ENCODE measurements at regions not wholly inside any gene's neighbourhood (a gene's known extent, or its start where the extent isn't known, plus 50 kb on each side); places are given as distances from the start of the nearest gene placed in this dataset.
"Not testable (repeated sequence)": the region's sequence is repeated elsewhere in the genome, so short reads cannot be mapped to it uniquely, and the experiment has no call there.

DNA sequence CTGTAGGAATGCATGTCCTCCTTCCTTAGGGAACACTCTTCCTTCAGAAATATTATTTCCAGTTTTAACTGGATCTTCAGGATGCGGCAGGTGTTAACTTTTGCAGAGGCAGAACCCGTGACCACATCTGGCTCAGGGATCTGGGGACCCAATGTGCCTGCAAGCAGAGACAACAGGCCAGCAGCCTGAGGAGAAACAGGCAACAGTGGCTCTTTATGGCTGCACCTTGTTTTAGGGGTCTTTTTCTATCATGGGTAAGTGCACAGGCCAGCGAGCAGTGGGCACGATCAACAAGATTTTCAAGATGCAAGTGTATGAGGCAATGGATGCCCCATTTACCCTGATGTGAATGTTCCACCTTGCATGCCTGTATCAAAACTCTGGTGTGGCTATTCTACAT lies 497.5 kb upstream of the KLF6 start:
- FAIRE-seq, result no peak

DNA sequence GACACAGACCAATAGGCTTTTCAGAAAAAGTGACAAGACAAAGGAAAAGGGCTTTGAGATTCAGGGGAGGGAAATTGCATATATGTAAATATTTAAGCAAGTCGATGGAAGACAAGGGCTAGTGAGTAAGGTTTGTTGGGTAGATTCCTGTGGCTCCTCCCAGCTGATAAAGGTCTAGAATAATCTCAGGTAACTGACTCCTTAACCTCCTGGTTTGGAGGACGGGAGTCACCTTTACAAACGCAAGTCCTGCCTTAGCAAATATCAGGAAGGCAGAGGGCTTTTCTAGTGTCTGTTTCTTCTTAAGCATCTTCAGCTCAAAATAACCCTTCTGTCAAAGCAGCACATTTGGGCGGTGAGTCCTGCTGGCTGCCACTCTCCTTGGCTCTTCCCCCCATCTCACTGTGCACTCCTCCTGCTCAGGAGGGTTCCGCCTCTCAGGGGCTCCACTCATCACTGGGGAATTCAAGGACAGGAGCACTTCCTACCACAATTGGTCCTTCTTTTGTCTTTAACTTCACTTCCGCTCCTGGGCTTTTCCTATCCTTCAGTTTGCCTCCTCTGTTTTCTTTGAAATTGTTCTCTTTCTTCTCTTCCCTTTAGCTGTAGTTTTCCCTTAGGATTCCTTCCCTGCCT lies 496.3 kb upstream of the KLF6 start:
- FAIRE-seq, result no peak

GRCh38 chr10:4280461-4281189 lies 495.6 kb upstream of the KLF6 start:
- FAIRE-seq, result no peak

GRCh38 chr10:4279655-4280054 lies 494.6 kb upstream of the KLF6 start:
- no peak for FAIRE-seq

DNA sequence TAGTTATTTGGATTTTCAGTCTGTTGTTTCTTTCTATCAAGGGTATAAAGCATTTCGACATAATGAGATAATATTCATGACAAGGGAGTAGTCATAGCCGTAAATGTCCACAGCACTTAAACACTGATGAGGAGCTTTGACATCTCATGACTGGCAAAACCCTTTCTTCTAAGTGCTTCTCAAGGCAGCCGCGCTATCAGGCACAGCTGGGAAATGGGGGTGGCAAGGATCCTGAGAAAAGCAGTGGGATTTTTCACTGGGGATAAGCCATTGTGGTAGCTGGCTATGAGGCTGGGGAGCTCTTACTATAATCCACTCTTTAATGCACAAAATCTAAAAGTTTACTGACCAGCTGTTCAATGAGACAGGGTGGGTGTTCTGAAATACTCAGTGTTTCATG lies 493.2 kb upstream of the KLF6 start:
- FAIRE-seq, result no peak

DNA sequence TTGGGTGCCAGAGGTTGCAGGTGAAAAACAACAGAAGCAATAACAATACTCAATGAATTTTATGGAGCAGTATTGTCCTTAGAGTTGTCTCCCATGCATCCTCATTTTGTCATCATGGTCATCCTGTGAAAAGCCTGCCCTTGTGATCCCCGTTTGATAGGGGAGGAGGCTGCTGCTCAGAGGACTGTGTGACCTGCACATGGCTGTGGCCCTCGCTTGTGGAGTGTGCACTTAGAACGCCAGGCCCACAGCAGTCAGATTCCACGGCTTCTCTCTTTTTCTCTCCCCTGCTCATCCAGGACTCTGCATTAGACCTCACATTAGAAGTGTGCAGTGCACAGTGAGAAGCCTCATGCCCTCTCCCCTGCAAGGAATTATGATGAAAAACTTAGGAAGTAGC lies 491.1 kb upstream of the KLF6 start:
- FAIRE-seq, result no peak

GRCh38 chr10:4274671-4275070 lies 489.7 kb upstream of the KLF6 start:
- not testable (repeated sequence) for FAIRE-seq

GRCh38 chr10:4271193-4271592 lies 486.2 kb upstream of the KLF6 start:
- no peak for FAIRE-seq

DNA sequence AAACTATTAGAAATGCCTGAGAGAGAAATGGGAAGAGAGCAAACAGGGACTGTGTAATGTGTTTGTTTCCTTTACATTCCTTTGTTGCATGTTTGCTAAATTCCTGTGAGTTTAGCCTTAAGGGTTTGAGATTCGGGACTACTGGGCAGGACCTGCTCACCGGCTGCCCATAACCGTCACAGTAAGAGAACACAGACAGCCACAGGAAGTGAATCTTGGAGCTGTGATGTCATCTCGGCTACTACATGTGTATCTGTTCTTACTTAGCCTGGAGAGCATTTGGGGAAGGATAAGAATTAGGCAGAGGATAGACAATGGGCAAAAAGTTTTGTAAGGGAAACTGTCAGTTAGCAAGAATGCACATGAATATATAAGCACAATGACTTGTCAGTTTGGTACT lies 485.1 kb upstream of the KLF6 start:
- no peak for FAIRE-seq

- not testable (repeated sequence) for FAIRE-seq
Observed at GRCh38 chr10:4268490-4268889, 483.5 kb upstream of the KLF6 start.

- FAIRE-seq, result no peak
Observed at GRCh38 chr10:4267086-4267773, 482.2 kb upstream of the KLF6 start.

GRCh38 chr10:4266416-4267085 lies 481.5 kb upstream of the KLF6 start:
- FAIRE-seq, result no peak

GRCh38 chr10:4265964-4266363 lies 481.0 kb upstream of the KLF6 start:
- FAIRE-seq, result no peak

GRCh38 chr10:4264209-4264865 lies 479.3 kb upstream of the KLF6 start:
- no peak for FAIRE-seq

DNA sequence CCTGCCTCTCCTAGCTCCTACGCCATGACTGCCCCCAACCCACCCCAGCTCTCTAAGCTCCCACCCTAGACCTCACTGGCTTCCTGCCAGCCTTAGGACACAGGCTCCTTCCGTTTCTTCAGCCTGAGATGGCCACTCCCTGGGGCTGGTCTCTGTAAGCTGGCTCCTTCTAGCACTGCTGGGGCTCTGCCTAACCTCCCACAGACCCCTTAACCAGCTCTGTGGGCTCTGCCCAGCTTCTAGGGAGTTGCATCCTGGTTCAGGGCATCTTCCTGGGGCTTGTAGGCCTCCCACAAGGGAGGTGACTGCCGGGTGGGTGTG lies 478.6 kb upstream of the KLF6 start:
- no peak for FAIRE-seq

DNA sequence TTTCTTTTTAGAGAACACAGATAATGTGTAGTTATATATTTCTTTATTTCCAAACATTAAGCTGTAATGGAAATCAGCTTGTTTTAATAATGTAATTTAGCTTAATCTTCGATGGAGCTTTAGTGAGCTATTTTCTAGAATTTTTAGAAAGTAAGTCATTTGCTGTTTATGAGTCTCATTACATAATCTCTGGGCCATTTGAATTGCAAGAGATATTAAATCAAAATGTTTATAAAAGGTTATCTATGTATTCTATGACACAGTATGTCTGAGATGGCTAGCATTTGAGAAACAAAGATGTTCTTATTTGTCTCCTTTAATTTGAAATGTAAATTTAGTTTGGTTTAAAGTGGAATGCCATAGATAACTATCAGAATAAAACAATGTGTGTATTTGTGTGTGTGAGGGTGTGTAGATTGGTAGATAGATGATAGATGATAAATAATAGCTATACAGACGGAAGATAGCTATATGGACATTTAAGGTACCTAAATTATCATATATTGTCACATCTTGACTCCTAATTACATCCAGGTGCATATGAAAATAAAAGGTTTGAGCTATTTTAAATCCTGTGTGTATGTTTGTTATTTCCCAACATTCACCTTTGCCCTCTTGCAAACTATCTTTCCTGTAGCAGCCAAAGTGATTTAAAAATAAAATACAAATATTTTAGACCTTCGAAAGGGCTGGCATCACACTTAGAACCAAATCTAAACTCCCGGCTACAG lies 478.0 kb upstream of the KLF6 start:
- FAIRE-seq, result no peak

DNA sequence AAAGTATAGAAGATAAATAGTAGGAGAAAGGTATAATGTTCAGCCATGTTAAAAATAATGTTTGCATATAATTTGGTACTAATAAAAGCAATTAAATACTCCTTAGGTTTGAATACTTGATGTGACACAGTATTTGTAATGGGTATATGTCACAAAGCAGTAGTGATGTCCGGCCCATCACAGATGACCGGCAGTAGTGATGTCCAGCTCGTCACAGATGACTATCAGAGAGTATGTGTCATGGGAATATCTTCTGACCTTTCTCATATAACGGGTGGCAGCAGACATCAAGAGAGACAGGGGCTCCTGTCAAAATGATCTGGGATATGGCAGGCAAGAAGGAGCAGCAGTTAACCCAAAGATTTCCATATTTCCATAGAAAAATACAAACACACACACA lies 477.4 kb upstream of the KLF6 start:
- FAIRE-seq, result no peak

DNA sequence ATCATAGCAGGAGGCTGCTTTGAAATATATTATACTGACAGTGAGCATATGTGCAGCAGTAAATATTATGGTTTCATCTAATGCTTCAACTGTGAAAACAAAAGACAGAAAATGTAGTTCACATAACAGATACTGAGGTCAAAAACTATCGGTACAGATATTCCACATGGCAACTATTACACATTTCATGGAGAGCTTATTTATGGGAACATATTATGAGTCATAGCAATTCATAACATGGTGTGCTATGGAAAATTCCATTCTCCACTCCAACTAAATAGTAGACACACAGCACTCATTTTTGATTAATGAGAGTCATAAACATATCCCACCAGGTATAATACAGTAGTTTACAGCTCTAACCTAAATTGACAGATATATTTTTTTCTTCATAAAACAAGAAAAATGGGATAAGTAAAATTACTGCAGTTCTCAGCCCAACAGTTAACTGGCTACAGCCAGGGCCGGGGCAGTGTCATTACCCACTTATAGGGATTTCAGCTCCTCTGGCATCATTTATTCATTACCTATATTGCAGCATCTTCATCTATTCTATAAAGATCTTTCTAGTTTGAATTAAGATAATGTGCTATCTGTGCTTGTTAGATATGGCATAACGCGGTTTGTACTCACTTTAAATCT lies 475.6 kb upstream of the KLF6 start:
- FAIRE-seq, result no peak

DNA sequence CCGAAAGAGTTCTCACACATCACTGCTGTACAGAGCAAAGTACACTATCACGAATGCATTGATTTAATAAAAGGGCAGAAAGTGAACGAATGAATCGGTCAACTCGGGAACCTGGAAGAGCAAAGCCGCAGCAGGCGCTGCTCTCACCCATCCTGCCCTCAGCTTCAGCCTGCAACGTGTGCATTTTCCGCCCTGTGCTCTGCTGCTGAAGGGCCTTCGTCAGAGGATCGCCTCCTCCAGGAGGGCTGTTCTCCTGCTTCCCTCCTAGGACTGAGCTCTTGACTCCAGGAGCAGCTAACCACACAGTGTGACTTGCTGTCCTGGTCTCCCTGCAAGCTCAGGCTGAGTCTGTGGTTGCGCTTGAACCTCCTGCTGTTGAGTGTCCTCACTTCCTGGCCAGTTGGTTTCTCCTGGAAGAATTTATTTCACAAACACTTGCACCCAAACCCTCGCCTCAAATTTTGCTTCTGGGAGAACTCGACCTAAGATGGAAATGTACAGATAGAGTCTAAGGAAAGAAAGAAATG lies 473.0 kb upstream of the KLF6 start:
- FAIRE-seq, result no peak

- no peak for FAIRE-seq
Observed at GRCh38 chr10:4256971-4257370, 472.0 kb upstream of the KLF6 start.

DNA sequence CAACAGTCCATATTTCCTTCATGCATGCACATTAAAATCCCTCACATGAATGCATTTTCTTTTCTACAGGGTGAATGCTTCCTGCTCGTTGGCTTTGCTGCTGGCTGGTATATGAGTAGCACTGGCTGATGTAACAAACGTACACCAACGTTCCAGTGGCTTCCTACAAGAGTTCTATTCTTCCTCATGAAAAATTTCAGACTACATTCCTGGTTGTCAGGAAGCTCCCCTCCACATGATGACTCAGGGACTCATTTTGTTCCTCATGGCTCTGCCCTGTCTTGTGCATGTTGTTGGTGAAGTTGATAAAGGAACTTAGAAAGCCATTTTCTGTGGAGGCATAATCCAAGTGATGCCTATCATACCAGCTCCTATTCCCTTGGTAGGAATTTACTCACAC lies 470.7 kb upstream of the KLF6 start:
- no peak for FAIRE-seq
